MM.1S (cell line): ENCODE measurements at regions not wholly inside any gene's neighbourhood (a gene's known extent, or its start where the extent isn't known, plus 50 kb on each side); places are given as distances from the start of the nearest gene placed in this dataset.

Experiments used
- DNase-seq: peaks from one replicate; pipeline ENCODE4 v3.0.0-alpha.2; 2015
- H2AFZ ChIP-seq: fragments of 300-600 bp; sonication (generic); 2 replicates; pipeline ENCODE4 v1.6.0; 2016; ENCODE audit warnings: antibody characterized with exemption, low read length
- H3F3A ChIP-seq: fragments of 300-600 bp; sonication (generic); 2 replicates; pipeline ENCODE4 v1.6.1; 2016; ENCODE audit warnings: mild to moderate bottlenecking, antibody characterized with exemption, low read length, moderate library complexity, mixed read lengths; ENCODE audit not compliant: insufficient read depth
- H3K27ac ChIP-seq: fragments of 300-600 bp; sonication (generic); 2 replicates; pipeline ENCODE4 v1.5.1; 2016; ENCODE audit warnings: mild to moderate bottlenecking, low read length
- H3K27me3 ChIP-seq: fragments of 300-600 bp; sonication (generic); replicated peaks from 2 replicates; pipeline ENCODE4 v1.6.0; 2016; ENCODE audit warnings: low read length; ENCODE audit not compliant: insufficient read depth
- H3K36me3 ChIP-seq: fragments of 300-600 bp; sonication (generic); replicated peaks from 2 replicates; pipeline ENCODE4 v1.6.1; 2016; ENCODE audit warnings: mild to moderate bottlenecking, low read length, mixed read lengths; ENCODE audit not compliant: insufficient read depth
- H3K4me1 ChIP-seq: fragments of 300-600 bp; sonication (generic); 2 replicates; pipeline ENCODE4 v1.6.1; 2016; ENCODE audit warnings: low read length, mixed read lengths
- H3K4me2 ChIP-seq: fragments of 300-600 bp; sonication (generic); 2 replicates; pipeline ENCODE4 v1.6.0; 2016; ENCODE audit warnings: low read depth, low read length
- H3K4me3 ChIP-seq: fragments of 300-600 bp; sonication (generic); 2 replicates; pipeline ENCODE4 v1.5.1; 2016; ENCODE audit warnings: low read length, mixed read lengths
- H3K79me2 ChIP-seq: fragments of 300-600 bp; sonication (generic); 2 replicates; pipeline ENCODE4 v1.6.1; 2016; ENCODE audit warnings: mixed run types, low read length, mixed read lengths
- H3K9ac ChIP-seq: fragments of 300-600 bp; sonication (generic); 2 replicates; pipeline ENCODE4 v1.6.1; 2016; ENCODE audit warnings: low read length, mixed read lengths
- H3K9me2 ChIP-seq: fragments of 300-600 bp; sonication (generic); replicated peaks from 2 replicates; pipeline ENCODE4 v1.6.1; 2016; ENCODE audit warnings: mild to moderate bottlenecking, low read length, mixed read lengths; ENCODE audit not compliant: insufficient read depth
- H3K9me3 ChIP-seq: fragments of 300-600 bp; sonication (generic); replicated peaks from 2 replicates; pipeline ENCODE4 v1.6.1; 2016; ENCODE audit warnings: mild to moderate bottlenecking, low read length, mixed read lengths; ENCODE audit not compliant: insufficient read depth
- H4K20me1 ChIP-seq: fragments of 300-600 bp; sonication (generic); 2 replicates; pipeline ENCODE4 v1.6.1; 2016; ENCODE audit warnings: mild to moderate bottlenecking, low read length, moderate library complexity, mixed read lengths; ENCODE audit not compliant: insufficient read depth
- CTCF ChIP-seq: fragments of 300-600 bp; sonication (generic); IDR thresholded peaks from 2 replicates; pipeline ENCODE4 v1.5.1; 2016; ENCODE audit warnings: antibody characterized with exemption, low read length, mixed read lengths
- EZH2 ChIP-seq: fragments of 300-600 bp; sonication (generic); optimal IDR thresholded peaks from 2 replicates; pipeline ENCODE3; 2017; ENCODE audit warnings: low read depth, mild to moderate bottlenecking, antibody characterized with exemption, low read length, mixed read lengths
- EZH2phosphoT487 ChIP-seq: fragments of 300-600 bp; sonication (generic); IDR thresholded peaks from 2 replicates; pipeline ENCODE4 v1.6.1; 2018; ENCODE audit warnings: antibody characterized with exemption, low read length

GRCh38 chr5:2920312-2920711 is 168.8 kb upstream of the IRX2 start:
- Histone ChIP-seq H3K79me2 (no peaks in the 10 kb centered on the region), H3K27ac (no peak overlapping the region), H3K27me3 (no peaks in the 10 kb centered on the region), H3K9me3 (no peaks in the 10 kb centered on the region), H4K20me1 (no peaks in the 10 kb centered on the region), H3K9ac (no peak overlapping the region), H3K9me2 (no peaks in the 10 kb centered on the region), H3K36me3 (no peaks in the 10 kb centered on the region), H3K4me3 (no peak overlapping the region), H2AFZ (no peak overlapping the region), H3K4me1 (no peaks in the 10 kb centered on the region), H3F3A (no peaks in the 10 kb centered on the region), H3K4me2 (no peak overlapping the region)
- TF ChIP-seq CTCF (no peak), EZH2 (no peak), EZH2phosphoT487 (no peak)
- DNase-seq: no peak

- DNase-seq: no peak
- H3F3A ChIP-seq: no peaks in the 10 kb centered on the region
- no peaks in the 10 kb centered on the region for H3K9me2 ChIP-seq
- H3K27ac ChIP-seq: no peak overlapping the region
- no peaks in the 10 kb centered on the region for H3K27me3 ChIP-seq
- H3K4me3 ChIP-seq: no peak overlapping the region
- no peak overlapping the region for H3K9ac ChIP-seq
- H2AFZ ChIP-seq: no peak overlapping the region
- H3K79me2 ChIP-seq: no peaks in the 10 kb centered on the region
- TF ChIP-seq EZH2phosphoT487 (no peak), EZH2 (no peak), CTCF (no peak)
- H3K9me3 ChIP-seq: no peaks in the 10 kb centered on the region
- H3K4me1 ChIP-seq: no peaks in the 10 kb centered on the region
- no peaks in the 10 kb centered on the region for H4K20me1 ChIP-seq
- no peaks in the 10 kb centered on the region for H3K36me3 ChIP-seq
- H3K4me2 ChIP-seq: no peak overlapping the region
Observed at GRCh38 chr5:2919310-2920018, 168.0 kb upstream of the IRX2 start.

GRCh38 chr5:2917524-2917923 is 166.0 kb upstream of the IRX2 start:
- no peak for TF ChIP-seq EZH2phosphoT487
- no peak overlapping the region for H3K4me2 ChIP-seq
- no peak overlapping the region for H3K27ac ChIP-seq
- no peaks in the 10 kb centered on the region for H3K36me3 ChIP-seq
- H3K79me2 ChIP-seq: no peaks in the 10 kb centered on the region
- no peak for DNase-seq
- no peaks in the 10 kb centered on the region for H3F3A ChIP-seq
- no peak overlapping the region for H3K9ac ChIP-seq
- H2AFZ ChIP-seq: no peak overlapping the region
- no peaks in the 10 kb centered on the region for H3K27me3 ChIP-seq
- no peaks in the 10 kb centered on the region for H4K20me1 ChIP-seq
- H3K4me3 ChIP-seq: no peak overlapping the region
- no peaks in the 10 kb centered on the region for H3K9me3 ChIP-seq
- H3K4me1 ChIP-seq: no peaks in the 10 kb centered on the region
- H3K9me2 ChIP-seq: no peaks in the 10 kb centered on the region

GRCh38 chr5:2917093-2917492 is 165.6 kb upstream of the IRX2 start:
- no peak for DNase-seq
- Histone ChIP-seq H3K9me2 (no peaks in the 10 kb centered on the region), H4K20me1 (no peaks in the 10 kb centered on the region)

More at GRCh38 chr5:2917093-2917492, 165.6 kb upstream of the IRX2 start:
- Histone ChIP-seq H2AFZ (no peak overlapping the region), H3K4me3 (no peak overlapping the region), H3K27ac (no peak overlapping the region), H3F3A (no peaks in the 10 kb centered on the region), H3K9ac (no peak overlapping the region), H3K4me2 (no peak overlapping the region), H3K79me2 (no peaks in the 10 kb centered on the region), H3K27me3 (no peaks in the 10 kb centered on the region), H3K9me3 (no peaks in the 10 kb centered on the region), H3K4me1 (no peaks in the 10 kb centered on the region), H3K36me3 (no peaks in the 10 kb centered on the region)
- TF ChIP-seq EZH2 (no peak), EZH2phosphoT487 (no peak), CTCF (no peak)
